CD4-positive, CD25-positive, alpha-beta regulatory T cell (primary cell): ENCODE measurements at regions not wholly inside any gene's neighbourhood (a gene's known extent, or its start where the extent isn't known, plus 50 kb on each side); places are given as distances from the start of the nearest gene placed in this dataset.
A peak's percentile ranks its signal among the peaks of the same experiment; 100 is the strongest.

Experiments
- ATAC-seq, 2 donors: fragments of 150-1000 bp; cut with Tn5 transposase; one replicate each; pipeline ENCODE4 v1.10.0; 2021; ENCODE audit warnings: low read depth in 2 of 2, moderate number of reproducible peaks in 2 of 2, moderate library complexity in 1 of 2
- DNase-seq, 3 donors: peaks; one replicate each; pipeline versions ENCODE4 v3.0.0 to v3.0.0-alpha.2; 2012 to 2022; ENCODE audit warnings: mixed read lengths in 1 of 3
- H3K27ac ChIP-seq: one replicate; pipeline ENCODE4 v1.7.0; 2013; ENCODE audit warnings: mild to moderate bottlenecking, low read length; ENCODE audit not compliant: insufficient read depth, poor library complexity, severe bottlenecking
- H3K27me3 ChIP-seq: one replicate; pipeline ENCODE4 v1.7.0; 2013; ENCODE audit warnings: low read length; ENCODE audit not compliant: control insufficient read depth, insufficient read depth
- H3K36me3 ChIP-seq: one replicate; pipeline ENCODE4 v1.7.0; 2013; ENCODE audit warnings: mild to moderate bottlenecking, low read length, moderate library complexity; ENCODE audit not compliant: control insufficient read depth, insufficient read depth
- H3K4me1 ChIP-seq: 2 replicates; pipeline ENCODE4 v1.7.0; 2013; ENCODE audit warnings: mild to moderate bottlenecking, low read length; ENCODE audit not compliant: insufficient read depth, control insufficient read depth, poor library complexity, severe bottlenecking
- H3K4me3 ChIP-seq: one replicate; pipeline ENCODE4 v1.7.0; 2013; ENCODE audit warnings: low read depth, mild to moderate bottlenecking, low read length, moderate library complexity
- H3K9me3 ChIP-seq, 2 experiments: 1 replicate in 1 of 2; 2 replicates in 1 of 2; pipeline ENCODE4 v1.7.0; 2013; ENCODE audit warnings: low read length in 2 of 2, mild to moderate bottlenecking in 1 of 2, moderate library complexity in 1 of 2; ENCODE audit not compliant: control insufficient read depth in 2 of 2
- H3K27ac Mint-ChIP-seq, 3 donors: one replicate each; pipeline ENCODE4 v1.8.0; 2020 to 2022; ENCODE audit warnings: mild to moderate bottlenecking in 3 of 3, mixed read lengths in 3 of 3, moderate library complexity in 2 of 3
- H3K27me3 Mint-ChIP-seq: one replicate; pipeline ENCODE4 v1.8.0; 2022; ENCODE audit warnings: mild to moderate bottlenecking, mixed read lengths
- H3K36me3 Mint-ChIP-seq: one replicate; pipeline ENCODE4 v1.8.0; 2020; ENCODE audit warnings: mixed read lengths
- H3K4me1 Mint-ChIP-seq, 4 donors: one replicate each; pipeline ENCODE4 v1.8.0; 2020 to 2022; ENCODE audit warnings: mixed read lengths in 4 of 4, mild to moderate bottlenecking in 1 of 4
- H3K4me3 Mint-ChIP-seq, 4 donors: one replicate each; pipeline ENCODE4 v1.8.0; 2020 to 2022; ENCODE audit warnings: mild to moderate bottlenecking in 4 of 4, mixed read lengths in 4 of 4, moderate library complexity in 3 of 4
- H3K9me3 Mint-ChIP-seq, 7 donors: one replicate each; pipeline ENCODE4 v1.8.0; 2020 to 2022; ENCODE audit warnings: mixed read lengths in 7 of 7, mild to moderate bottlenecking in 3 of 7, moderate library complexity in 2 of 7

- Mint-ChIP-seq H3K4me3 (no peak overlapping the region), H3K9me3 (peaks cover 0 to 3% (median 0%) of the 10 kb centered on the region in 7 donors), H3K4me1 (peaks cover 32 to 82% (median 37%) of the 10 kb centered on the region in 4 donors), H3K27me3 (no peaks in the 10 kb centered on the region), H3K27ac (peak overlapping the region in 2 of 3 donors; percentile 31 to 47), H3K36me3 (no peaks in the 10 kb centered on the region)
- H3K27me3 ChIP-seq = no peaks in the 10 kb centered on the region
- no peaks in the 10 kb centered on the region for H3K36me3 ChIP-seq
- no peak for ATAC-seq
- H3K9me3 ChIP-seq = no peaks in the 10 kb centered on the region
- peaks cover 32% of the 10 kb centered on the region for H3K4me1 ChIP-seq
- no peak overlapping the region for H3K27ac ChIP-seq
- H3K4me3 ChIP-seq = no peak overlapping the region
- no peak for DNase-seq
Measured at GRCh38 chr4:152077582-152077981, 316.8 kb upstream of the GATB start.

- Mint-ChIP-seq H3K36me3 (peaks cover 6% of the 10 kb centered on the region), H3K4me3 (no peak overlapping the region), H3K9me3 (peaks cover 0 to 3% (median 0%) of the 10 kb centered on the region in 7 donors), H3K27me3 (no peaks in the 10 kb centered on the region), H3K4me1 (peaks cover 27 to 71% (median 32%) of the 10 kb centered on the region in 4 donors), H3K27ac (peak overlapping the region in 2 of 3 donors; percentile 51 to 75)
- no peak for ATAC-seq
- Histone ChIP-seq H3K4me1 (peaks cover 23% of the 10 kb centered on the region), H3K27me3 (no peaks in the 10 kb centered on the region), H3K27ac (no peak overlapping the region), H3K36me3 (no peaks in the 10 kb centered on the region), H3K9me3 (no peaks in the 10 kb centered on the region), H3K4me3 (no peak overlapping the region)
- DNase-seq = no peak
Measured at GRCh38 chr4:152075253-152075928, 314.6 kb upstream of the GATB start.

GRCh38 chr4:152074573-152074972 lies 313.8 kb upstream of the GATB start:
- Histone ChIP-seq H3K4me3 (no peak overlapping the region), H3K27me3 (no peaks in the 10 kb centered on the region), H3K9me3 (no peaks in the 10 kb centered on the region), H3K27ac (no peak overlapping the region), H3K4me1 (peaks cover 15% of the 10 kb centered on the region), H3K36me3 (no peaks in the 10 kb centered on the region)
- Mint-ChIP-seq H3K4me3 (no peak overlapping the region), H3K4me1 (peaks cover 19 to 66% (median 24%) of the 10 kb centered on the region in 4 donors), H3K27me3 (no peaks in the 10 kb centered on the region), H3K9me3 (no peaks in the 10 kb centered on the region), H3K36me3 (peaks cover 6% of the 10 kb centered on the region), H3K27ac (peak overlapping the region in 2 of 3 donors; percentile 51 to 75)
- DNase-seq = no peak
- no peak for ATAC-seq

GRCh38 chr4:152074088-152074437 lies 313.3 kb upstream of the GATB start:
- no peak overlapping the region for H3K27ac ChIP-seq
- no peak overlapping the region for H3K4me3 ChIP-seq
- no peak for ATAC-seq
- H3K36me3 Mint-ChIP-seq = peaks cover 6% of the 10 kb centered on the region
- H3K4me3 Mint-ChIP-seq = no peak overlapping the region
- peaks cover 10% of the 10 kb centered on the region for H3K4me1 ChIP-seq
- no peaks in the 10 kb centered on the region for H3K36me3 ChIP-seq
- no peaks in the 10 kb centered on the region for H3K9me3 ChIP-seq
- no peaks in the 10 kb centered on the region for H3K27me3 ChIP-seq
- peaks cover 14 to 64% (median 20%) of the 10 kb centered on the region in 4 donors for H3K4me1 Mint-ChIP-seq
- no peaks in the 10 kb centered on the region for H3K9me3 Mint-ChIP-seq
- peak overlapping the region in 1 of 3 donors; percentile 75 for H3K27ac Mint-ChIP-seq
- H3K27me3 Mint-ChIP-seq = no peaks in the 10 kb centered on the region
- no peak for DNase-seq

- Histone ChIP-seq H3K27me3 (no peaks in the 10 kb centered on the region), H3K4me1 (peaks cover 9% of the 10 kb centered on the region), H3K9me3 (no peaks in the 10 kb centered on the region), H3K27ac (no peak overlapping the region), H3K36me3 (no peaks in the 10 kb centered on the region), H3K4me3 (no peak overlapping the region)
- H3K4me3 Mint-ChIP-seq = no peak overlapping the region
- no peaks in the 10 kb centered on the region for H3K9me3 Mint-ChIP-seq
- H3K36me3 Mint-ChIP-seq = peaks cover 6% of the 10 kb centered on the region
- no peaks in the 10 kb centered on the region for H3K27me3 Mint-ChIP-seq
- ATAC-seq = no peak
- no peak for DNase-seq
- H3K4me1 Mint-ChIP-seq = peaks cover 8 to 65% (median 22%) of the 10 kb centered on the region in 4 donors
- peak overlapping the region in 2 of 3 donors; percentile 46 to 77 for H3K27ac Mint-ChIP-seq
Measured at GRCh38 chr4:152073351-152074087, 312.7 kb upstream of the GATB start.

- no peak for DNase-seq
- Mint-ChIP-seq H3K4me3 (no peak overlapping the region), H3K27me3 (no peaks in the 10 kb centered on the region), H3K4me1 (peaks cover 4 to 66% (median 25%) of the 10 kb centered on the region in 4 donors), H3K27ac (peak overlapping the region; percentile 46 to 77 (median 71)), H3K36me3 (peaks cover 6% of the 10 kb centered on the region), H3K9me3 (no peaks in the 10 kb centered on the region)
- ATAC-seq = no peak
- Histone ChIP-seq H3K4me1 (peaks cover 10% of the 10 kb centered on the region), H3K4me3 (no peak overlapping the region), H3K27ac (no peak overlapping the region), H3K27me3 (no peaks in the 10 kb centered on the region), H3K9me3 (no peaks in the 10 kb centered on the region), H3K36me3 (no peaks in the 10 kb centered on the region)
Measured at GRCh38 chr4:152072906-152073305, 312.1 kb upstream of the GATB start.

GRCh38 chr4:152072001-152072485 lies 311.2 kb upstream of the GATB start:
- H3K4me3 Mint-ChIP-seq = no peak overlapping the region
- H3K27ac Mint-ChIP-seq = peak overlapping the region in 2 of 3 donors; percentile 62 to 77
- Histone ChIP-seq H3K9me3 (no peaks in the 10 kb centered on the region), H3K36me3 (no peaks in the 10 kb centered on the region), H3K4me1 (peaks cover 10% of the 10 kb centered on the region), H3K27ac (no peak overlapping the region), H3K27me3 (no peaks in the 10 kb centered on the region), H3K4me3 (no peak overlapping the region)
- H3K36me3 Mint-ChIP-seq = peaks cover 6% of the 10 kb centered on the region
- H3K4me1 Mint-ChIP-seq = peaks cover 4 to 58% (median 20%) of the 10 kb centered on the region in 4 donors
- H3K9me3 Mint-ChIP-seq = peaks cover 0 to under 1% (median 0%) of the 10 kb centered on the region in 7 donors
- DNase-seq = no peak
- ATAC-seq = no peak
- no peaks in the 10 kb centered on the region for H3K27me3 Mint-ChIP-seq
